ENCODE measurements at regions not wholly inside any gene's neighbourhood (a gene's known extent, or its start where the extent isn't known, plus 50 kb on each side); places are given as distances from the start of the nearest gene placed in this dataset.
A peak's percentile ranks its signal among the peaks of the same experiment; 100 is the strongest.

DNA sequence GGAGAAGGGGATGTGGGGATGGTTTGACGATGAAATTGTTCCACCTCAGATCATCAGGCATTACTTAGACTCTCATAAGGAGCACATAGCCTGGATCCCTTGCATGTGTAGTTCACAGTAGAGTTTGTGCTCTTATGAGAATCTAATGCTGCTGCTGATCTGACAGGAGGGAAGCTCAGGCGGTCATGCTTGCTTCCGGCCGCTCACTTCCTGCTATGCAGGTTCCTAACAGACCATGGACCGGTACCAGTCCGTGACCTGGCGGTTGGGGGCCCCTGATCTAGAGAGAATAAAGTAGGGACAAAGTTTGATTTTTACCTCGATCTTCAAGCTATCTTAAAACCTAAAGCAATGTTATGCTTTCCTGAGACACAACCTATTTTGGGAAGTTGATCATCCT lies 373.8 kb upstream of the ARGLU1 start:
- no peak for DNase-seq (ENCODE audit: low read depth)

DNA sequence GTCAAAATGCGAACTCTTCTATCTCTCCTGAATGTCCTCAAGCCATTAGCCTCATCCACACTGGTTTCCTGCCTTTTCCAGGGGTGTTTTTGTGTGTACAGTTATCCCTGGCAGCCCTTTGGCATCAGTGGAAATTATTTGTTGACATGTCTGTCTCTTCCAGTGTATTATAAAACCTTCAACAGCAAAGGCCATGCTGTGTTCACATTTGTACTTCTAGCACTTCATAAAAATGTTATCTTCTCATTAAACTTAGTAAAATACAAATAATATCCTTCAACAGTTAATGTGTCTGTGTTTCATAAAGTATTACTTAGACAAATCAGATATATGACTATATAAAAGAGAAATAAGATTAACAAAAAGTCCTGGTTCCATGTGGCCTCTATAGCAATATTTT lies 359.5 kb upstream of the ARGLU1 start:
- DNase-seq (ENCODE audit: low read depth), result no peak

DNA sequence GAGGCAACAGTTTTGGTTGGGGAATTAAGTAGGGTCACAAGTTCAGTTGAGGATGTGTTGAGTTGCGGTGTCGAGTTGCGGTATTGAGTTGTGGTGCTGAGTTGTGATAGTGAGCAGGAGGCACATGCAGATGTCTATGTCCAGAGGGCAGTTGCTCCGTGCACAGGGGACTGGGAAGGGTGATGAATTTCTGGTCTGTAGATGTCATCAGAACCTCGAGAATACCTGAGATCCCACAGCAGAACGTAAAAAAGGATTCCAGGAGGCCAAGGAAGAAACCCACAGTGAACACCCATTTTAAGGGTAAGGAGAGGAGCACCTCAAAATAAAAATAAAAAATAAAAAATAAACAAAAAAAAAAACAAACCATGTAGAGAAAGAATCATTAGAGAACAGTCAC lies 354.4 kb upstream of the ARGLU1 start:
- no peak for DNase-seq (ENCODE audit: low read depth)

DNA sequence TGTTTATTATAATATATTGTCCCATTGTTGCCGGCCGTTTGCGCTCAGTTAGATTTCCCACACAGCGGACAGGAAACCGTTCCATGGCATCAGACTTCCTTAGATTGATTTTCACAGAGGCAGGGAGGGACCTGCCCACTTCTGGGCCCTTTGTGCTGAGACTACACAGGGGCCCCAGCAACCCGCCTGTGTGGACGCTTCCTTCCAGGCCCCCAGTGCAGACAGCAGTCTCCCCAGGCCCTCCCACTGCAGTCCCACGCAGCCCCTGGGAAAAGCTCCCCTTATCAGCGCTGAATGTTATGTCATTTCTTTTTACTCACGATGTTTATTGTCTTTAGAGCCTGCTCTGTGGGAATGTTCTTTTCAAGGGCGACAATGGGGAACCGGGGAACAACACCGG lies 351.7 kb upstream of the ARGLU1 start:
- no peak for DNase-seq (ENCODE audit: low read depth)

DNA sequence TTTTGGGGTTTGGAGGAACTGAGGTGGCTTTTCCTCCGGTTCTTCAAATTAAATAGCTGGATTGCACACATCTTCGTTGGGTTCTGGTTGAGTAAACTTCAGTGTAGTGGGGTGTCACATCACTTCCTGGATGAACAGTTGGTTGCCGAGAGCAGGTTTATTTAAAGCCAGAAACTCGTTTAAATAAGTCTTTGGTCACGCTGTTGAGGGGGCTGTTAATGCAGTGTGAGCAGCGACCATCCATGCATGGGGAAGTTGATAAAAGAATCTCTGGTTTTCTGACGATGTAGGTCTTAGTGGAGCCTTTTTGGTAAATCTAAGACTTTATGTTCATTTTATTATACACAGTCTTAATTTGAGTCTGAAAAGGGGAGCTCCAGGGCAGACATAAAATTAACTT lies 351.2 kb upstream of the ARGLU1 start:
- no peak for DNase-seq (ENCODE audit: low read depth)

DNA sequence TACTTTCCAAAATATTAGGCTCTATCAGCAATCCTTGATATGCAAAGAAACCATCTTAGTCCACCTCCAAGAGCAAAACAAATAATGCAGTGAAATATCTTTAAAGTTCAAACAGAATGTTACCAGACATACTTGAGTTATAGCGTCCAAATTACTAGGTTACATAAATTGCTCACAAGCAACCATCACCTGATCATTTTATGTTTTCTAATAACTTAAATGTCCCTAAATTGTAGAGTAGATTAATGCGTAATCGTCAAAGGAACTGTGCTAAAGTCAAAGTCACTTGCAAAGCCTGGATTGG lies 350.6 kb upstream of the ARGLU1 start:
- DNase-seq (ENCODE audit: low read depth), result no peak

DNA sequence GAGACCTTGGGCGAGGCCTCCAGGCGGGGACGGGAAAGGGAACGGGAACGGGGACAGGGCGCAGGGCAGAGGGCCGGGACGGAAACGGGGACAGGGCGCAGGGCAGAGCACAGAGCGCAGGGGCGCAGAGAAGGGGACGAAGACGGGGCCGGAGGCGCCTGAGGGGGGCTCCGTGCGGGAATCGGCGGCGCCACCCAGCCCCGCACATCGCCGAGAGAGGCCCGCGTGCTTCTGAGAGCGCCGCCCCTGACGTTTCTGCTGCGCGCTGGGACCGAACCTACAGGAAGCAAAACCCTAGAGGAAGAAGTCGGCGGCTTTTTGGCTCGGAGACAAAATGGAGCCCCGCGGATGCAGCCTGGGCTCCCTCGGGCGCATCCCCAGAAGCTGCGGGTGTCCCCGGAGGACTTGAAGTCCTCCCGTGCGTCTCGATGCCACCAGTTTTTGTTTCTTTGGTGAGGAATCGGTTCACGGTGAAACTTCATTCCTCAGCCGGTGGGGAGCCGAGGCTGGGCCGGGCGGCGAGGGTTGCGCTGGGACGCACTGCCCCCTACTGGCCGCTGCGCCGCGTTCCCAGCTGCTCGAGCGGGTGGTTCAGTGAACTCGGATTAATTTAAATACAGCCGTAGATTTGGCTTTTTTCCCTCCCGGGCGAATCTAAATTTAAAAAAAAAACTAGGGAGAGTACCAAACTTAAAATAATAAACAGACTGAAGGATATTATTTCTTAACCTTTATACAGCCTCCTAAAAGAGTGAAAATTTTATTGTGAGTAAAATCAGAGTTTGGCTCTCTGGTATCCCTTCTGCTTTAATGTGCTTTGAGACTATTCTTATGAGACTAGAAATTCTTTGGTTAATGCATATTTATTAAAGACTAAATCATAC lies 350.0 kb upstream of the ARGLU1 start:
- DNase-seq (ENCODE audit: low read depth), result peak; percentile 27

DNA sequence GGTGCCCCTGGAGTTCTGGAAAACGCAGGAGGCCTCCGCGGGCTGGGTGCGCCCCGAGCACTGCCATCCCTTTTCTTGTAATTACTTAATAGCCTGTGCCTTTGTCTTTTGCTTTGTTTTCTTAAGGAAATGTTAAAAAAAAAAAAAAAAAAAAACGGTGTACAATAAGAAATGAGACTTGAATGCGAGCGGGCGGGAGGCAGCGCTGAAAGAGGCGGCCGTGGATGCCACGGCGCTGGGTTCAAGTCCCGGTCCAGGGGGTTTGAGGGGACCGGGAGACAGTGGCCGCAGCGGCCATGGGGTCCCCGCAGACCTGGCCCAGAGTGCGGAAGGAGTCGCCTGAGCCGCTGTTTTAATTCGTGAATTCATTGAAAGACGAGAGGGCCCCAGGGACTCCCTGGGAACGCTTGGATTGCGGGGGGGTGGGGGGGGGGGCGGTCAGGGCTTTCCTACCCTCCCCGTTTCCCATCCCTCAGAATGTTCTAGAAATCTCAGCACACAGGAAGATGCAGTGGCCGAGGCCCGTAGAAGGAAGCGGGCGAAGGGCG lies 349.2 kb upstream of the ARGLU1 start:
- DNase-seq (ENCODE audit: low read depth), result no peak

DNA sequence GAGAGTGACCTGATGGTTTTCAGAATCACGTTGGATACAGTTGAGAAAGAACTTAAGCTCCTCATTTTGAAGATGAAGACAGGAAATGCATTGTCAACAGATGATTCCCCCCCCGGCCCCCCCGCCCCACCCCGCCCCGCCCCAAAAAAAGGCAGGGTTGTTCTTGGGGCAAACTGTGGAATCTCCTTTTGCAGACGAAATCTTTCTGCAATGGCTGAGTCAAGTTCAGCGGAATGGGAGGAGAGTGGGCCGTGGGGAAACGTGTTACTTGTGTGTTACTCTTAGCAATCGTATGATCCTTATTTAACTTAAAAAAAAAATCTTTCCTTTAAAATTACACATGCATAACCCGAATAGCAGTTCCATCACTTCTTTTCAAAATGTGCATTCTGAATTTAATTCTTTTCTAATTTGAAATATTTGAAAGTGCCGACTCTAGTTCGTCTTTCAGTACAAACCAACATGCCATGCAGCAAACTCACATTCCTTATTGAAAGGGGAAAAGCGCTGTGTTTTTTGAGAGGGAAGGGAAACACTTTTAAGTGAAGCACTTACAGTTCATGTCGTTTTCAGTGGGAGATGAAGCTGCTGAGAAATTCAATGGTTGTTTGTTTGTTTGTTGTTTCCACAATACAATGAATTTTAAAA lies 348.5 kb upstream of the ARGLU1 start:
- no peak for DNase-seq (ENCODE audit: low read depth)

DNA sequence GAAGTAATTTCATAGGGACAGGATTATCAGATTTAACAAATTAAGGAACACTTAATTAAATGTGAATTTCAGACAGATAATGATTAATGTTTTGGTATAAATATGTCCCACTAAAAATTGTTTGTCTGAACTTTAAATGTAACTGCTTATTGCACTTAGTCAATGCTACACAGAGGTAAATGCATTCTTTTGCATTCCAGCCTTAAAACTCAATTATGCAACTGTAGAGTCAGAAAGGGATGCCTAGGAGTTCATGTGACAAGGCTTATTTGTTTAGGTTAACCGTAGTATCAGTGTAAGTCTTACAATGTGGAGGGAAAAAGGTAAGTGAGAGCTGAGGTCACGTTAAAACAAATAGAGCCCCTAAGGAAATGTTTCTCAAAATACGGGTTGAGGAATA lies 347.2 kb upstream of the ARGLU1 start:
- DNase-seq (ENCODE audit: low read depth), result no peak

DNA sequence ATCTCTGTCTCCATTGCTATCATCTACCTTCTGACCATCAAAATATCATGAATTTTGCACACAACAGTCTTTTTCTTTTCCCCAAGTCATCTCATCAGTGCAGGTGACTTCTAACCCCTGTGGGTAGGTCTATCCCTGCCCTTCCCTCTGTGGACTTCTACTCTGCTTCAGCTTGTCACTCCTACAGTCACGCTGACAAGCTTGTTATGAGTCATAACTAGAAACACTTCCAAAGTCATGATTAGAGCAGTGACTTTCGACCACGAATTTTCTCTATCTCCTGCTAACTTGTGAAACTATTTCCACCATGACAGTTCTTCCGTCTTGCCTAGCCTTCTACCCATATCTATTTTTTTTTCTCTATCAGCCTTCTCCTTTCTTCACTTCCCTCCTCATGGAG lies 343.7 kb upstream of the ARGLU1 start:
- no peak for DNase-seq (ENCODE audit: low read depth)

DNA sequence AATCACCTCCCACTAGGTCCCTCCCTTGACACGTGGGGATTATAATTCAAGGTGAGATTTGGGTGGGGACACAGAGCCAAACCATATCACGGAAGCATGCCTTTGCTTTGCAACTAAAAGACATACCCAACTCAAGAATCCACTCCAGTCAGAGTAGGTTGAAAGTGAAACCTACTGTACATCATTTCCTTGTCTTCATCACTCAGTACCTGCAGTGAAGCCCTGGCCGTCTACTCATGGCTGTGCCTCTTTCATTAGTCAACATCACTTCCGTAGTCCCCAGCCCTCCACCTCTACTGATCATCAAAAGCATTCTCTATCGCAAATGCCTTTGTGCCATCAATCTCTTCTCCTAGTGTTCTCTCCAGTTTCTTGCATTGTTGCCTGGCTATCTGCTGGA lies 343.1 kb upstream of the ARGLU1 start:
- DNase-seq (ENCODE audit: low read depth), result no peak

DNA sequence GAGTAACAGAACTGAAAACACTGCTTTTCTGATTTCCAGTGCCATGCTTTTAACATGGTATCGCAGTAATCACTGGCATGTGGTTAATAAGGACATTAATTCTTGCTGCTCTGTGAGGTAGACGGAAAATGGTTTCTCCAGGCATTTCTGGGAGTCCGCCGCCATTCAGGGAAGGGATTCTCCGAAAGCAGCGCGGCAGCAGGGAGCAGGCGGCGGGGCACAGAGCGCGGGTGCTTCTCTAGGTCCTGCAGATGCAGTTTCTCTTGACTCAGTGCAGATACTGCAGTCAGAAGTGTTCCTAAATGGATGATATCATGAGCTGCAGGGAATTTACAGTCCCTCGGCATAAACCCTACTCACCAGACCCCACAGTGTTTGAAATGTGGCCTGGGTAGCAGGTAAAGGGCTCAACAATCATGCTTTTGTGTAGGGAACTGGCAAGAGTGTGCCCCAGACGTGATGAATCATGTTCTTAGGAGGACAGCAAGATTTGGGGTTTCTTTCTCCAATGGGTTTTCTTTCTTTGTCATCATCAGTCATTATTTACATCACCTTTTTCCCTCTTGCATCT lies 338.6 kb upstream of the ARGLU1 start:
- no peak for DNase-seq (ENCODE audit: low read depth)

DNA sequence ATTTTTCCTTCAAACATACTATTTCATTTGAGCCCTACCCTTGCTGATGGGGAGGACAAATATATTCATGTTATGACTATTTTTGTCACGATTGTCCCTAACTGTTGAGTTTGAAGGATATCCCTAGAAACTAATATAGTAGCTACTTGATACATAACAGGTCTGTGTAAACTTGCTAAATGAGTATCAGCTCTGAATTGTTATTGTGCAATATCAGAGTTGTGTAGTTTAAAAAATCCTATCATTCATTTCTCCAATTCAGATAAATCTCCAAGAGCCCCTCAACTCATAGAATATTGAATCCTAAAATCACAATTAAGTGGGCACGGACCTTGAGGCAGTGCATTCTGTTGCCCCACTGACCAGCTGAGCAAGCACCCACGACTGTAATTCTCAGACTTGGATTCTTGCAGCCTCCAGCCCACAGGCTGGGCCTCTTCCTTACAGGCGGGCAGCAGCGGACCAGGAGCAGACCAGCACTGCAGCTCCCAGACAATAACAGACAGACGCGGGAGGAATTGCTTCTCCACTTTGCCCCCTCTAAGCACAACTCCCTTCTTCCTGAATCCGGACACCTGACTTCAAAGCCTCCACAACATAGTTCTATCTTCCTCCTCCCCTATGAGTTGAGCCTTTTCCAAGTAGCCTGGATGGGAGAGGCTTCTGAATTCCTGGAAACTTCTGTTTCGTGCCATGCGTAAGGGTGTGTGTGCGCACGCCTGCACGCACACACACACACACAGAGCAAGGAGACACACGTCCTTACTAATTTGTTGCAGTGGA lies 337.6 kb upstream of the ARGLU1 start:
- no peak for DNase-seq (ENCODE audit: low read depth)

DNA sequence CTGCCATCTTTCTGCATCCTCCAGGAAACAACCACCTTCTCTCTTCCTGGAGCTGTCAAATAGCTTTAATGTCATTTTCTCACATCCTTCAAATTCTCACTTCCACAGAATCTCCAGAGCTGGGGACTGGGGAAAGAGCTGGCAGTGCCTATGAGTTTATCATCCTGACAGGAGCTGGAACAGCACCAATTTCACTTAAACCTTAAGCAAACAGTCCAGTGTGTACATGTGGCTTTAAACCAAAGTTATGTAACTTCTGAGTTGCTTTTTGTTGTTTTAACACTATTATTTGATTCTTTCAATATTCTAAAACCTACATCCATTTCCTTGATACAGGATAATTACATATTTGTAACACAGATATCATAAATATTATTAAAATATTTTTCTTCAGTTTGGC lies 331.5 kb upstream of the ARGLU1 start:
- no peak for DNase-seq (ENCODE audit: low read depth)

DNA sequence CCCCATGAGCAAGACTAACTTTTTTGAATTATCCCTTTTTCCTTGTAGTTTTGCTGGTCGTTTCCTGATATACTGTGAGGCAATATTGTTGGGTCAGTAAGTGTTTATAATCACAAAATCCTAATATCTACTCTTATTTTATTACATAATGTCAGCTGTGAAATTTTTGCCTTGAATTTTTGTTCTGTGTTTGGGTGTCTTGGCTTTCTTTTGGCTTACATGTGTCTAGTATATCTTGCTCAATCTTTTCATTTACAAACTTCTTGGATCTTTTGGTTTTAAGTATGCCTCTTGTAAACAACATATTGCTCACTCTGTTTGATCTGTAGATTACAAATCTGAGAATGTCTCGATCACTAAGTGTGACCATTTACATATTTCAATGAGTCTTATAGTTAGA lies 330.3 kb upstream of the ARGLU1 start:
- no peak for DNase-seq (ENCODE audit: low read depth)

DNA sequence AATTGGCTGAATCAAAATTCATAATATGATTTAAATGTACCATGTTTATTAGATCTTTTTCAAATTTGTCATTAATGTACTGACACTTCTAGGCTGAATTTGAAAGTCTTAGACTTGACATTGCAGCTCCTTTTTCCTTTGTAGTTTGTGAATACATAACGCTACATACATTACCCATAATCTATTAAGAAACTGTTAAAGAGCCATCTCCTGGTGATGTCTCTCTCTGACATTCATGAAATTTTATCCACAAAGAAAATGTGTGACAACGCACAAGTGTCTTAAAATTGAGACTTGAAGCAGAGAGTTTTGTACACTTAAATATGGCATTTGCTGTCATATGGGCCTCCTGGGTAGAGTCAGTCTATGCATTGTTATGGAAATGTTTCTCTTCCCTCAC lies 320.2 kb upstream of the ARGLU1 start:
- no peak for DNase-seq (ENCODE audit: low read depth)

DNA sequence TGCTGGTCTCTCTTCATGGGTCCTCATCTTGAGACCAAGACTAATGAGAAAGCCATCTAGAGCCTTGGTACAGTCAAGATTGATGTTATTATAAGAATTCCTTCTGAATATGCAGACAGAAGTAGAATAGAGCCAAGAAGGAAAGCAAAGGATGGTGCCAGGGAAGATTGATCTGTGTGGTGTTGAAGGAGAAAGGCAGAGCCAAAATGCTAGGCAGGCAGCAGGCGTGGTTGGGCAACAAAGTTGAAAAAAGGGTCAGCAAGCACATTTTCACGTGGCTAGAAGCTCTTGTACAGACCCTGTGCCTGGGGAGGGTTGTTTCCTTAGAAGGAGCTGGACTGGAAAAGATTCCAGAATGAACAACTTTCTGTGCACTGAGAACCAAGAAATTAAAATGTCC lies 319.7 kb upstream of the ARGLU1 start:
- no peak for DNase-seq (ENCODE audit: low read depth)

DNA sequence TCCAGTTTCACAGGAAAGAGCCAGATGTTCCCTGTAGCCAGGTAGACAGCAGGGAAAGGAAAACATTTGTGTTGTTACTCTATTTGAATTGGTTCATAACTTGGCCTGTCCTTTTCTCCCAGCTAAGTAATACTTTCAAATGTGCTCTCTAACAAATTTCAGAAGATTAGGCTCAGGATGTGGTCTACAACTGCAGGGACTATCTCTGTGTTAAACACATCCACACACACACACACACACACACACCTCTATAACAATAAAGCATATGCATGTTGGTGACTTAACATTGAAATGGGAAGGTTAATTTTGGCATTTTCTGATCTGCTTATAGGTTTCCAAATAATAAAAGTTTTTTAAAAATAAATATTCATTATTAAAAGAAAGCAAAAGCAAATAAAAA lies 316.0 kb upstream of the ARGLU1 start:
- no peak for DNase-seq (ENCODE audit: low read depth)

DNA sequence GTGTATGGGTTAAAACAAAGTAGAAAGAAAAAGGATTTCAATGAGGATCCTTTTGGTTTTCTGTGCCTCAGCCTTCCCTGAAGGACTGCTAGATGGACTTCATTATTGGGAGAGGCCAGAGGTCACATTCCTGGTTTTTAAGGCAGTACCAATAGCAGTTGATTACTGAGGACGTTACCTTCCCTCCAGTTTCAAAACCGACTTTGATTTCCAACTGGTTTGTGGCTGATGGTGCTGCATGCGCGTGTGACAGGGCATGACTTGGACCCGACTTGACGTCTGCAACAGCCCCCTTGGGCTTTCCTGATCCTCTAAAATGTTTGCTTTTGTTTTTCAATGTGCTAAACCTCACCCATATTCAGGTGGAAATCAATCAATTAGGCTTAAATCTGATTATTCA lies 314.3 kb upstream of the ARGLU1 start:
- no peak for DNase-seq (ENCODE audit: low read depth)

DNA sequence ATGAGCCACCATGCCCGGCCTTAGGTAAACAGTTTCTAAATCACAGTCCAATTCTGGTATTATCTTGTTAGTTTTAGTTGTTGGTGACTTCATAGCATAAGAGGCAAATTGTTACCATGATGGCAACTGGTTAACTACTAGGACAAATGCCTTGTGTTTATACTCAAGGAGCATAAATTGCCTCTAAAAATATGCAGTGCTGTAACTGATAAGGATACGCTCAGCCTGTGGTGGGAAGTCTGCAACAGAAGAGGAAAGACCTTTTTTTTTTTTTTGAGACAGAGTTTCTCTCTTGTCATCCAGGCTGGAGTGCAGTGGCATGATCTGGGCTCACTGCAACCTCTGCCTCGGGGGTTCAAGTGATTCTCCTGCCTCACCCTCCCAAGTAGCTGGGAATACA lies 311.9 kb upstream of the ARGLU1 start:
- no peak for DNase-seq (ENCODE audit: low read depth)

DNA sequence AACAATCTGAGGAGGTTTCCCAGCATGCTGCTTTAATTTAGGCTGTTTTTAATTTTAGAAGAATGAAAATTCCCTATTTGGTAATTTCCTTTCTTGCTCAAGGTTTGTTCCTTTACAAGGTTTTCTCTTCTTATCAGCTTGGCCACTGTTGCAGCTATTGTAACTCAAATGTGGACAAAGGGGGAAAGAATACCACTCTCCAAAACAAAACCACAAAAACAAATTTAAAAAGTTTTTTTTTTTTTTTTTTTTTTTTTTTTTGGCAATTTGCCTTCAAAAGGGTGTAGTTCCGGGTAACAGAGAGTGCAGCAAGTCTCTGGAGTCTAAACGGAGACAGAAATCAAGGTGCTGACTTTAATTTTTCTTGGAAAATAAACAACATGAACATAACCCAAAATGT lies 306.4 kb upstream of the ARGLU1 start:
- DNase-seq (ENCODE audit: low read depth), result no peak

DNA sequence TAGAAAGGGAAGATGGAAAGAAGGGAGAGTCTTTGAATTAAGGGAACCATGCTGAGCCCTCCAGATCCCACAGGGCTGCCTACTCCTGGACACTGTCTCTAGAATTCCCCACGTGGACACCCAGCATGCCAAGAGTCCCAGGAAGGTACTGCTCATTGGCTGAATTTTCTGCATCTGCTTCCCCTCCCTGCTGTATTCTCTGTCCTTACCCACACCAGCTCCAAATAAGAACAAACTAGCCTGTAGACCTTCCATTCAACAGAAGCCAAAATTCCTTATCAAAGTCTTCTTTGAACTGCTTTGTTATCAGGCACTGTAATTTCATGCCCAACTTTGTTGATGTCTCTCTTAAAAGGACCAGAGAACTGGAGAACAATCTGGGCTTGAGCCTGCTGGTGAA lies 305.9 kb upstream of the ARGLU1 start:
- no peak for DNase-seq (ENCODE audit: low read depth)

All from HS-27A (cell line).